Activated CD4-positive, alpha-beta T cell treated with anti-CD3 and anti-CD28 coated beads for 24 hours (primary cell): ENCODE measurements at regions not wholly inside any gene's neighbourhood (a gene's known extent, or its start where the extent isn't known, plus 50 kb on each side); places are given as distances from the start of the nearest gene placed in this dataset.

Experiments used
- DNase-seq, 2 donors: peaks; one replicate each; pipeline ENCODE4 v3.0.0-alpha.2; 2020; ENCODE audit warnings: low read depth in 2 of 2

GRCh38 chr3:118435851-118436350, 598.7 kb downstream of the IGSF11 start:
- DNase-seq, result no peak

GRCh38 chr3:118436697-118437262, 597.9 kb downstream of the IGSF11 start:
- DNase-seq, result no peak

- DNase-seq, result no peak
Observed at GRCh38 chr3:118445036-118445435, 589.6 kb downstream of the IGSF11 start.

- DNase-seq, result no peak
Observed at GRCh38 chr3:118447339-118447738, 587.3 kb downstream of the IGSF11 start.

- no peak for DNase-seq
Observed at GRCh38 chr3:118466795-118467330, 567.8 kb downstream of the IGSF11 start.

GRCh38 chr3:118468801-118469200, 565.8 kb downstream of the IGSF11 start:
- DNase-seq, result no peak

- no peak for DNase-seq
Observed at GRCh38 chr3:118472586-118472985, 562.1 kb downstream of the IGSF11 start.

- DNase-seq, result no peak
Observed at GRCh38 chr3:118473343-118473742, 561.3 kb downstream of the IGSF11 start.

- DNase-seq, result no peak
Observed at GRCh38 chr3:118476885-118477618, 557.6 kb downstream of the IGSF11 start.

- DNase-seq, result no peak
Observed at GRCh38 chr3:118477768-118478167, 556.9 kb downstream of the IGSF11 start.

- no peak for DNase-seq
Observed at GRCh38 chr3:118478706-118479276, 555.9 kb downstream of the IGSF11 start.

- DNase-seq, result no peak
Observed at GRCh38 chr3:118479376-118479775, 555.3 kb downstream of the IGSF11 start.

GRCh38 chr3:118480101-118480860, 554.4 kb downstream of the IGSF11 start:
- DNase-seq, result no peak

GRCh38 chr3:118485693-118486092, 549.0 kb downstream of the IGSF11 start:
- DNase-seq, result no peak

GRCh38 chr3:118487734-118488133, 546.9 kb downstream of the IGSF11 start:
- DNase-seq, result no peak

GRCh38 chr3:118488732-118489131, 545.9 kb downstream of the IGSF11 start:
- no peak for DNase-seq

GRCh38 chr3:118495206-118495605, 539.4 kb downstream of the IGSF11 start:
- no peak for DNase-seq

- DNase-seq, result no peak
Observed at GRCh38 chr3:118497274-118497673, 537.4 kb downstream of the IGSF11 start.

GRCh38 chr3:118501152-118501551, 533.5 kb downstream of the IGSF11 start:
- no peak for DNase-seq

GRCh38 chr3:118504906-118505305, 529.7 kb downstream of the IGSF11 start:
- no peak for DNase-seq

- DNase-seq, result no peak
Observed at GRCh38 chr3:118505784-118506183, 528.9 kb downstream of the IGSF11 start.

GRCh38 chr3:118511402-118511801, 523.2 kb downstream of the IGSF11 start:
- no peak for DNase-seq
